Ovary (tissue), 3 donors: ENCODE measurements at regions not wholly inside any gene's neighbourhood (a gene's known extent, or its start where the extent isn't known, plus 50 kb on each side); places are given as distances from the start of the nearest gene placed in this dataset.
"Not testable (repeated sequence)": the region's sequence is repeated elsewhere in the genome, so short reads cannot be mapped to it uniquely, and the experiment has no call there.

Experiments
- EP300 ChIP-seq: sonication (generic); formaldehyde crosslinking; IDR thresholded peaks from one replicate; pipeline ENCODE4 v1.6.1; 2017; ENCODE audit warnings: antibody characterized with exemption
- POLR2A ChIP-seq: fragments of 450-650 bp; IDR thresholded peaks from one replicate; pipeline ENCODE4 v1.6.1; 2017; ENCODE audit warnings: antibody characterized with exemption, mild to moderate bottlenecking, moderate library complexity
- TF ChIP-seq, protein P1 (sequence below), 3 donors: fragments of 450-650 bp in 2 of 3; fragments of 200-600 bp in 1 of 3; IDR thresholded peaks; one replicate each; pipeline versions ENCODE4 v1.5.1 to v1.8.0; 2016 to 2022; ENCODE audit warnings: antibody characterized with exemption in 3 of 3, mild to moderate bottlenecking in 1 of 3
- donor health status: DM: no; HTN: no; CAD: no.

DNA sequence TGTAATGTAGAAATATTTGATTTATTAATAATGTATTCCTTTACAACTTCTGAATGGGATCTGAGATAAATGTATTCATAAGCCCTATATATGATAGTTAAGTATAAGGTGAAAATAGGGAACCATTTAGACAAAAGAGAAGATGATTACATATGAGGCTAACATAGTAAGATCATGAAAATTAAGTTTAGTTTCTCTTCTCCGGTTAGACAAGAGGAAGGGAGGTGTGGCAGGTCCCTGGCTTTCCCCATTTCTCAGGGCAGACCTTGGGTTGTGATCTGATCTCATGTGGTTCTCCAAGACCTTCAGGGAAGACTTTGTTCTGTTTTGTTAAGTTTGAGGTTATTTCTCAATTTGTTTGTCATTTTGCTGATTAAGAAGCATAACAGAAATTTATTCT, 341.3 kb downstream of the CNTNAP3B start:
- TF ChIP-seq, protein P1, sequence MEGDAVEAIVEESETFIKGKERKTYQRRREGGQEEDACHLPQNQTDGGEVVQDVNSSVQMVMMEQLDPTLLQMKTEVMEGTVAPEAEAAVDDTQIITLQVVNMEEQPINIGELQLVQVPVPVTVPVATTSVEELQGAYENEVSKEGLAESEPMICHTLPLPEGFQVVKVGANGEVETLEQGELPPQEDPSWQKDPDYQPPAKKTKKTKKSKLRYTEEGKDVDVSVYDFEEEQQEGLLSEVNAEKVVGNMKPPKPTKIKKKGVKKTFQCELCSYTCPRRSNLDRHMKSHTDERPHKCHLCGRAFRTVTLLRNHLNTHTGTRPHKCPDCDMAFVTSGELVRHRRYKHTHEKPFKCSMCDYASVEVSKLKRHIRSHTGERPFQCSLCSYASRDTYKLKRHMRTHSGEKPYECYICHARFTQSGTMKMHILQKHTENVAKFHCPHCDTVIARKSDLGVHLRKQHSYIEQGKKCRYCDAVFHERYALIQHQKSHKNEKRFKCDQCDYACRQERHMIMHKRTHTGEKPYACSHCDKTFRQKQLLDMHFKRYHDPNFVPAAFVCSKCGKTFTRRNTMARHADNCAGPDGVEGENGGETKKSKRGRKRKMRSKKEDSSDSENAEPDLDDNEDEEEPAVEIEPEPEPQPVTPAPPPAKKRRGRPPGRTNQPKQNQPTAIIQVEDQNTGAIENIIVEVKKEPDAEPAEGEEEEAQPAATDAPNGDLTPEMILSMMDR (IDR thresholded peaks at IDR 0.05): not testable (repeated sequence)
- not testable (repeated sequence) for TF ChIP-seq POLR2A, EP300
